ENCODE measurements at regions not wholly inside any gene's neighbourhood (a gene's known extent, or its start where the extent isn't known, plus 50 kb on each side); places are given as distances from the start of the nearest gene placed in this dataset.

GRCh38 chr6:105642708-105643107 lies 239.8 kb upstream of the PREP start:
- Mint-ChIP-seq H3K4me3 (ENCODE audit: unreplicated experiment) (no peak overlapping the region), H3K9me3 (ENCODE audit: unreplicated experiment) (no peaks in the 10 kb centered on the region), H3K4me1 (ENCODE audit: low read depth, unreplicated experiment) (peaks cover 16% of the 10 kb centered on the region), H3K27me3 (ENCODE audit: low read depth, unreplicated experiment) (no peaks in the 10 kb centered on the region), H3K27ac (ENCODE audit: unreplicated experiment) (no peak overlapping the region), H3K36me3 (ENCODE audit: low read depth, unreplicated experiment) (no peaks in the 10 kb centered on the region)
- Histone ChIP-seq H3K79me2 (ENCODE audit: insufficient read depth, low read length) (no peaks in the 10 kb centered on the region), H3K36me3 (ENCODE audit: insufficient read depth, low read length) (no peaks in the 10 kb centered on the region), H3K4me3 (ENCODE audit: insufficient read depth, low read depth, low read length) (no peak overlapping the region), H3K9me3 (ENCODE audit: insufficient read depth, low read depth, low read length) (no peaks in the 10 kb centered on the region), H4K20me1 (ENCODE audit: insufficient read depth, low read length) (no peaks in the 10 kb centered on the region), H3K27me3 (ENCODE audit: insufficient read depth, low read length) (no peaks in the 10 kb centered on the region), H2AFZ (ENCODE audit: low read depth, low read length) (no peak overlapping the region), H3K4me2 (ENCODE audit: low read length) (no peak overlapping the region), H3K9ac (ENCODE audit: low read length) (no peak overlapping the region), H3K4me1 (ENCODE audit: insufficient read depth, low read length) (no peaks in the 10 kb centered on the region), H3K27ac (ENCODE audit: low read depth, low read length) (no peak overlapping the region)
- FAIRE-seq: no peak
- no peak for TF ChIP-seq EZH2 (IDR thresholded peaks at IDR 0.05; ENCODE audit: insufficient read depth, low read length)
- TF ChIP-seq, protein P1, sequence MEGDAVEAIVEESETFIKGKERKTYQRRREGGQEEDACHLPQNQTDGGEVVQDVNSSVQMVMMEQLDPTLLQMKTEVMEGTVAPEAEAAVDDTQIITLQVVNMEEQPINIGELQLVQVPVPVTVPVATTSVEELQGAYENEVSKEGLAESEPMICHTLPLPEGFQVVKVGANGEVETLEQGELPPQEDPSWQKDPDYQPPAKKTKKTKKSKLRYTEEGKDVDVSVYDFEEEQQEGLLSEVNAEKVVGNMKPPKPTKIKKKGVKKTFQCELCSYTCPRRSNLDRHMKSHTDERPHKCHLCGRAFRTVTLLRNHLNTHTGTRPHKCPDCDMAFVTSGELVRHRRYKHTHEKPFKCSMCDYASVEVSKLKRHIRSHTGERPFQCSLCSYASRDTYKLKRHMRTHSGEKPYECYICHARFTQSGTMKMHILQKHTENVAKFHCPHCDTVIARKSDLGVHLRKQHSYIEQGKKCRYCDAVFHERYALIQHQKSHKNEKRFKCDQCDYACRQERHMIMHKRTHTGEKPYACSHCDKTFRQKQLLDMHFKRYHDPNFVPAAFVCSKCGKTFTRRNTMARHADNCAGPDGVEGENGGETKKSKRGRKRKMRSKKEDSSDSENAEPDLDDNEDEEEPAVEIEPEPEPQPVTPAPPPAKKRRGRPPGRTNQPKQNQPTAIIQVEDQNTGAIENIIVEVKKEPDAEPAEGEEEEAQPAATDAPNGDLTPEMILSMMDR (IDR thresholded peaks at IDR 0.05; ENCODE audit: insufficient read depth, low read depth, low read length): no peak
- DNase-seq (ENCODE audit: low read depth): peak; percentile 80

DNA sequence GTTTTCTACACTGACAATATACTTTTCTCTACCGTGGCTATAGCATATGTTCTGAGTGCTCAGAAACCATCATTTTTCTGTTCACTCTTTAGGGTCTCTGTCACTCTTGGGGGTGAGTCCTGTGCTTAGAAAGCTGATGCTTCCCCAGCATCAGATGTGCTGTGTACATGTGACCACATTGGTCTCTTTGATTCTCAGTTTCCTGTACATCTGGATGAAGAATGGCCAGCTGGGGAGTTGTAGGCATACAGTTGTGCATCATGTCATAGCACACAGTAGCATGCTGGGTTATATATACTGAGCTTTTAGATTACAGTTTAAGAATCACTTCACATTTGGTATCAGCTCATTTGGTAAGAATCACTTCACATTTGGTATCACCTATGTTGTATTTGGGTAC lies 238.6 kb upstream of the PREP start:
- Histone ChIP-seq H3K79me2 (ENCODE audit: insufficient read depth, low read length) (no peaks in the 10 kb centered on the region), H3K4me3 (ENCODE audit: insufficient read depth, low read depth, low read length) (no peak overlapping the region), H3K4me2 (ENCODE audit: low read length) (no peak overlapping the region), H3K4me1 (ENCODE audit: insufficient read depth, low read length) (no peaks in the 10 kb centered on the region), H3K36me3 (ENCODE audit: insufficient read depth, low read length) (no peaks in the 10 kb centered on the region), H4K20me1 (ENCODE audit: insufficient read depth, low read length) (no peaks in the 10 kb centered on the region), H3K27me3 (ENCODE audit: insufficient read depth, low read length) (no peaks in the 10 kb centered on the region), H2AFZ (ENCODE audit: low read depth, low read length) (no peak overlapping the region), H3K9ac (ENCODE audit: low read length) (no peak overlapping the region), H3K9me3 (ENCODE audit: insufficient read depth, low read depth, low read length) (no peaks in the 10 kb centered on the region), H3K27ac (ENCODE audit: low read depth, low read length) (no peak overlapping the region)
- FAIRE-seq (no peak), DNase-seq (ENCODE audit: low read depth) (no peak)
- Mint-ChIP-seq H3K36me3 (ENCODE audit: low read depth, unreplicated experiment) (no peaks in the 10 kb centered on the region), H3K27me3 (ENCODE audit: low read depth, unreplicated experiment) (no peaks in the 10 kb centered on the region), H3K4me1 (ENCODE audit: low read depth, unreplicated experiment) (peaks cover 12% of the 10 kb centered on the region), H3K4me3 (ENCODE audit: unreplicated experiment) (no peak overlapping the region), H3K9me3 (ENCODE audit: unreplicated experiment) (no peaks in the 10 kb centered on the region), H3K27ac (ENCODE audit: unreplicated experiment) (no peak overlapping the region)
- no peak for TF ChIP-seq EZH2 (IDR thresholded peaks at IDR 0.05; ENCODE audit: insufficient read depth, low read length)
- TF ChIP-seq, protein P1 (IDR thresholded peaks at IDR 0.05; ENCODE audit: insufficient read depth, low read depth, low read length): no peak

- Histone ChIP-seq H3K27ac (ENCODE audit: low read depth, low read length) (no peak overlapping the region), H3K79me2 (ENCODE audit: insufficient read depth, low read length) (no peaks in the 10 kb centered on the region), H4K20me1 (ENCODE audit: insufficient read depth, low read length) (no peaks in the 10 kb centered on the region), H3K4me2 (ENCODE audit: low read length) (no peak overlapping the region), H2AFZ (ENCODE audit: low read depth, low read length) (no peak overlapping the region), H3K9me3 (ENCODE audit: insufficient read depth, low read depth, low read length) (no peaks in the 10 kb centered on the region), H3K27me3 (ENCODE audit: insufficient read depth, low read length) (no peaks in the 10 kb centered on the region), H3K36me3 (ENCODE audit: insufficient read depth, low read length) (no peaks in the 10 kb centered on the region), H3K4me3 (ENCODE audit: insufficient read depth, low read depth, low read length) (no peak overlapping the region), H3K4me1 (ENCODE audit: insufficient read depth, low read length) (no peaks in the 10 kb centered on the region), H3K9ac (ENCODE audit: low read length) (no peak overlapping the region)
- Mint-ChIP-seq H3K4me1 (ENCODE audit: low read depth, unreplicated experiment) (peaks cover 4% of the 10 kb centered on the region), H3K36me3 (ENCODE audit: low read depth, unreplicated experiment) (no peaks in the 10 kb centered on the region), H3K27me3 (ENCODE audit: low read depth, unreplicated experiment) (no peaks in the 10 kb centered on the region), H3K4me3 (ENCODE audit: unreplicated experiment) (no peak overlapping the region), H3K27ac (ENCODE audit: unreplicated experiment) (no peak overlapping the region), H3K9me3 (ENCODE audit: unreplicated experiment) (no peaks in the 10 kb centered on the region)
- no peak for TF ChIP-seq EZH2 (IDR thresholded peaks at IDR 0.05; ENCODE audit: insufficient read depth, low read length)
- TF ChIP-seq, protein P1 (IDR thresholded peaks at IDR 0.05; ENCODE audit: insufficient read depth, low read depth, low read length): no peak
- no peak for FAIRE-seq
- DNase-seq (ENCODE audit: low read depth): no peak
These were observed 236.2 kb upstream of the PREP start for GRCh38 chr6:105639124-105639523.
